Small intestine (tissue), 7 donors: ENCODE measurements at regions not wholly inside any gene's neighbourhood (a gene's known extent, or its start where the extent isn't known, plus 50 kb on each side); places are given as distances from the start of the nearest gene placed in this dataset.

Experiments used
- DNase-seq, 2 donors: peaks; one replicate each; pipeline versions ENCODE4 v3.0.0 to v3.0.0-alpha.2; 2013
- FAIRE-seq: peaks from 2 replicates; lab custom pipeline; 2012; peaks lifted over from hg19 to GRCh38; lab: Jason Lieb, UNC
- H3K27ac ChIP-seq, 3 donors: one replicate each; pipeline ENCODE4 v1.5.1; 2013; ENCODE audit warnings: low read length in 2 of 3, mild to moderate bottlenecking in 2 of 3, control low read depth in 1 of 3, inconsistent platforms in 1 of 3, low read depth in 1 of 3, moderate library complexity in 1 of 3
- H3K27me3 ChIP-seq, 3 donors: one replicate each; pipeline ENCODE4 v1.6.1; 2013; ENCODE audit warnings: low read length in 3 of 3, inconsistent platforms in 1 of 3; ENCODE audit not compliant: control insufficient read depth in 3 of 3, insufficient read depth in 3 of 3
- H3K36me3 ChIP-seq, 3 donors: one replicate each; pipeline ENCODE4 v1.6.1; 2013; ENCODE audit warnings: low read length in 3 of 3, inconsistent platforms in 1 of 3, low read depth in 1 of 3, mild to moderate bottlenecking in 1 of 3, moderate library complexity in 1 of 3; ENCODE audit not compliant: control insufficient read depth in 3 of 3, insufficient read depth in 2 of 3
- H3K4me1 ChIP-seq, 3 donors: one replicate each; pipeline ENCODE4 v1.6.1; 2013; ENCODE audit warnings: low read length in 2 of 3, inconsistent platforms in 1 of 3, low read depth in 1 of 3, mild to moderate bottlenecking in 1 of 3, moderate library complexity in 1 of 3; ENCODE audit not compliant: control insufficient read depth in 3 of 3, insufficient read depth in 2 of 3
- H3K4me3 ChIP-seq, 3 donors: one replicate each; pipeline ENCODE4 v1.5.1; 2013; ENCODE audit warnings: low read length in 3 of 3, control low read depth in 1 of 3, inconsistent platforms in 1 of 3, low read depth in 1 of 3, mild to moderate bottlenecking in 1 of 3, moderate library complexity in 1 of 3
- H3K9me3 ChIP-seq, 2 donors: one replicate each; pipeline ENCODE4 v1.6.1; 2013; ENCODE audit warnings: low read depth in 1 of 2, low read length in 1 of 2; ENCODE audit not compliant: control insufficient read depth in 2 of 2, insufficient read depth in 1 of 2
- WGBS, 3 donors: extraction: QIAGEN DNeasy Blood & Tissue Kit; methylation state at CpG; one replicate each; pipeline ENCODE4 v1.1.7; 2013; 5-methylcytosine and 5-hydroxymethylcytosine counted together
- donor health status: healthy with polysubstance abuse.
- donor health status: control.
- donor health status: control.
- donor health status: Bipolar disorder and iron deficiency.
- donor health status: healthy.

DNA sequence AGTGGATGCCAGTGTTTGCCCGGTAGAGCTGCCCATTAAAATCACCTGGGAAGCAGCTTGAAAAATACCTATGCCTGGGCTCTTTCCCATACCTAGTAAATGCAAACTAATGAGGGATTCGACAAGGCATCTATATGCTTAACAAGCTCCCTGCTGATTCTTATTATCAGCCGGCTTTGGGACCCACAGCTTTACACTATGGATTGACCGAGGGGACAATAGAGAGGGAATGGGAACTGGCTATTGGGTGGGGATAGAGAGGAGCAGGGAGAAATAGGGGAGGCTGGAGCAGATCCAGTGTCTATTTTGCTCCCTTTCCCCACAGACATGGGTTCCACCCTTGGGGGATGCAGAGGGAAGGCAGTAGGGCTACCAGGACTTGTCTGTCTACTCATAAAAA lies 103.1 kb upstream of the TEX13D start:
- Histone ChIP-seq H3K4me3 (no peak overlapping the region), H3K4me1 (no peaks in the 10 kb centered on the region), H3K27me3 (no peaks in the 10 kb centered on the region), H3K36me3 (no peaks in the 10 kb centered on the region), H3K9me3 (no peaks in the 10 kb centered on the region), H3K27ac (no peak overlapping the region)
- 62 to 88% (median 82%) methylated on average over 4 of the region's 4 CpGs for WGBS, 3 donors
- no peak for DNase-seq
- no peak for FAIRE-seq

DNA sequence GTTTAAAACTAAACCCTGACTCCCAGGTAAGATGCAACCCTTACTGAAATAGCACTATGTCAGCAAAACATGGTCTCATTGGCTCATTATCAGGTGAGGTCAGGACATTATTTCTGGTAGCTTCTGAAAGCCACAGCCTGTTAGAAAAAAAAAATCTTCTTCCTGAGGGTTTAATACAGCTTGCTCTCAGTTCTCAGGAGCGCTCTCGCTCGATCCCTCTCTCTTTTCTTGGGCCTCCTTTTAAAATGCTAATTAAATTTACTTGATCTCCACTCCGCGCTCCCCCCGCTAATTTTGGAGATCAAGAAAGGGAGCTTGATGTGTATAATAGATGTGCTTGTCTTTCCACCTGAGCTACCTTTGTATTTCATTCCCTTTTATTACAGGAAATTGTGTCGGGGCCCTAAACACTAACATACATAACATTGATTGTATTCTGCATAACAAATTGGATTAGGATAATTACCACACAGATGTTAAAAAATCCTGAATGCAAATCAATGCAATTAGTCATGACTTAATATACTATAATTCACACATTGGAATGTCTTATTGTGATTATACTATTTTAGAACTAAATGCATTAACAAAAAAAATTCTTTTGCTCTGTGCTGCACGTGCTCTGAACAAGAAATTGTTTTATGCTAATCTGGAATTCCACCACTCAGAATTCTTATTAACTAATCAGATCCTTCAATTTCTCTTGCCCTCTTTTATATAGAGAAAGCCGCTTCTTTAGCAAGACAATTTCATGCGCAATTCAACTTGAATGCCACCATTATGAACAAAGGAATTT lies 101.6 kb upstream of the TEX13D start:
- Histone ChIP-seq H3K27me3 (no peaks in the 10 kb centered on the region), H3K4me3 (no peak overlapping the region), H3K27ac (no peak overlapping the region), H3K9me3 (no peaks in the 10 kb centered on the region), H3K4me1 (no peaks in the 10 kb centered on the region), H3K36me3 (no peaks in the 10 kb centered on the region)
- DNase-seq = no peak
- WGBS, 3 donors = 70 to 86% (median 73%) methylated on average over 10 of the region's 10 CpGs
- FAIRE-seq = no peak

- Histone ChIP-seq H3K9me3 (no peaks in the 10 kb centered on the region), H3K27me3 (no peaks in the 10 kb centered on the region), H3K36me3 (no peaks in the 10 kb centered on the region), H3K4me3 (no peak overlapping the region), H3K27ac (no peak overlapping the region), H3K4me1 (no peaks in the 10 kb centered on the region)
- WGBS, 3 donors = 48 to 76% (median 57%) methylated on average over 1 of the region's 1 CpG
- FAIRE-seq = no peak
- no peak for DNase-seq
Observed at GRCh38 chrX:124231451-124231759, 101.1 kb upstream of the TEX13D start.

DNA sequence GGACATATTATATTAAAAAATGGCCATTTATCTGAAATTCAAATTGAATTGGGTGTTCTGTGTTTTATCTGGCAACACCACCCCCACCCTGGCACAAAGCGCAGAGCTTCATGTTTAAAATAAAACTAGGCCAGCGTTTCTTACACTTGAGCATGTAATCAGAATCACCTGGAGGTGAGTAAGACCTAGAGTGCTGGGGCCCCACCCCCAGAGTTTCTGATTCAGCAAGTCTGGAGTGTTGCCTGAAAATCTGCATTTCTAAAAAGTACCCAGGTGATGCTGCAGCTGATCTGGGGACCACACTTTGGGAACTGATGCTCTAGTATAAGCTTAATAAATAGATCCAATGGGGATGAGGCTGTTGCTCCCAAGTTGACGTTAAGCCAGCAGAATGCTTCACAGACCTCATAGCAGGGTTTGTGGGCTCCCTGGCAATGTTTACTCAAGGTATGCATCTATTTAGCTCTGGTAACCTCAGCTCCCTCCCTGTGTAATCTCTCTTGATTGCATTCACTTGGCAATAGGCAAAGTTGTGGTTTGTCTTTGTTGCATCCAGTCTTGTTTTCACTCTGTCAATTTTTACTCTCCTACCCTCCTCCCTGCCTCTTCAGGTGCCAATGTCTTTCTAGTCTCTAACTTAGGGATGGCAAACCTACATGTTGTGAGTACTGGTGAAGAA lies 99.8 kb upstream of the TEX13D start:
- DNase-seq (no peak), FAIRE-seq (no peak)
- 50 to 64% (median 62%) methylated on average over 3 of the region's 3 CpGs for WGBS, 3 donors
- Histone ChIP-seq H3K9me3 (no peaks in the 10 kb centered on the region), H3K36me3 (no peaks in the 10 kb centered on the region), H3K4me3 (no peak overlapping the region), H3K27ac (no peak overlapping the region), H3K27me3 (no peaks in the 10 kb centered on the region), H3K4me1 (no peaks in the 10 kb centered on the region)

DNA sequence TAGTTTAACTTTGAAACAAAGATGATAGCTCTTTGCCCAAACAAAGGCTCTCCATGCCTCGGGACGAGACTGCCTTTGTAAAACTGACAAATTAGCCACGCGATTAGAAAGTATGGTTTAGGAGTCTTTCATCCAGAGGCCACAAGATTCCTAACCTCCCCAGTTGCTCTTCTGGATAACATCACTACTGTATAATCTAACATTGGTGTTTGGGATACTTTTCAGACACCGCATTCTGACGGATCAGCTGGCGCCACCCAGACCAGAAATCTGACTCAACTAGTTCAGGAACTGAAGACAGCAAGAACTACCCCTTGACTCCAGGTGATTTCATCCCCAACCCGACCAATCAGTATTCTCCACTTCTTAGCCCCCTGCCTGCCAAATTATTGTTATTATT lies 98.1 kb upstream of the TEX13D start:
- WGBS, 3 donors = 55 to 65% (median 62%) methylated on average over 8 of the region's 8 CpGs
- no peaks in the 10 kb centered on the region for H3K4me1 ChIP-seq
- no peak overlapping the region for H3K4me3 ChIP-seq
- H3K9me3 ChIP-seq = no peaks in the 10 kb centered on the region
- H3K27ac ChIP-seq = no peak overlapping the region
- FAIRE-seq = no peak
- no peaks in the 10 kb centered on the region for H3K27me3 ChIP-seq
- DNase-seq = no peak
- H3K36me3 ChIP-seq = no peaks in the 10 kb centered on the region

- Histone ChIP-seq H3K9me3 (no peaks in the 10 kb centered on the region), H3K4me1 (no peaks in the 10 kb centered on the region), H3K27me3 (no peaks in the 10 kb centered on the region), H3K36me3 (no peaks in the 10 kb centered on the region), H3K4me3 (no peak overlapping the region), H3K27ac (no peak overlapping the region)
- 21 to 61% (median 23%) methylated on average over 1 of the region's 1 CpG for WGBS, 3 donors
- DNase-seq = no peak
- no peak for FAIRE-seq
Observed at GRCh38 chrX:124238268-124238667, 94.2 kb upstream of the TEX13D start.

GRCh38 chrX:124239324-124239723 lies 93.1 kb upstream of the TEX13D start:
- WGBS, 3 donors = 47 to 65% (median 63%) methylated on average over 2 of the region's 2 CpGs
- no peaks in the 10 kb centered on the region for H3K9me3 ChIP-seq
- H3K4me3 ChIP-seq = no peak overlapping the region
- no peak for DNase-seq
- H3K27me3 ChIP-seq = no peaks in the 10 kb centered on the region
- H3K36me3 ChIP-seq = no peaks in the 10 kb centered on the region
- no peak overlapping the region for H3K27ac ChIP-seq
- no peaks in the 10 kb centered on the region for H3K4me1 ChIP-seq
- FAIRE-seq = no peak

DNA sequence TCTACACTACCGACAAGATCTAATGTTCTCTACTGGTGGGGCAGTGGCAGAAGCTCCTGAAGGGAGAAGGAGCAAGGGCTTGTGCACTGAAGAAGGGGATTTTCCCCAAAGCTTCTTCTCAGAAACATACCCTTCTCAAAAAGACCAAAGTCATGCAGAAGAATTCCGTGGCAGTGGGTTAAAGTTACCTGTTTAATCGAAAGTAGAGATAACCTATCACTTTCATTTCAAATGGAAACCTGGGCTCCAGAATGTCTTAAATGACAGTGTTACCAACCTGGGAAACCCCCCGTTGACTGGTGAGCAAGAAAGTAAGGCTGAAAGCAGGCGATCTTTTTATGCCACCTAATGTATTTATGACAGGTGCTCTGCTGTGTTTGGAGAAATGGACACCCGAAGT lies 92.5 kb upstream of the TEX13D start:
- H3K4me1 ChIP-seq = no peaks in the 10 kb centered on the region
- no peak overlapping the region for H3K27ac ChIP-seq
- no peaks in the 10 kb centered on the region for H3K27me3 ChIP-seq
- no peak for DNase-seq
- H3K9me3 ChIP-seq = no peaks in the 10 kb centered on the region
- no peaks in the 10 kb centered on the region for H3K36me3 ChIP-seq
- FAIRE-seq = no peak
- H3K4me3 ChIP-seq = no peak overlapping the region
- 47 to 61% (median 51%) methylated on average over 6 of the region's 6 CpGs for WGBS, 3 donors

- H3K27ac ChIP-seq = no peak overlapping the region
- no peak overlapping the region for H3K4me3 ChIP-seq
- H3K9me3 ChIP-seq = no peaks in the 10 kb centered on the region
- H3K4me1 ChIP-seq = no peaks in the 10 kb centered on the region
- no peaks in the 10 kb centered on the region for H3K36me3 ChIP-seq
- FAIRE-seq = no peak
- no peaks in the 10 kb centered on the region for H3K27me3 ChIP-seq
- no peak for DNase-seq
Observed at GRCh38 chrX:124240422-124240821, 92.0 kb upstream of the TEX13D start.
